Muscle layer of duodenum (tissue), 2 donors: ENCODE measurements at regions not wholly inside any gene's neighbourhood (a gene's known extent, or its start where the extent isn't known, plus 50 kb on each side); places are given as distances from the start of the nearest gene placed in this dataset.

Source experiments
- H3K27ac ChIP-seq: one replicate; pipeline ENCODE4 v1.7.0; 2013; ENCODE audit warnings: mild to moderate bottlenecking, low read length
- H3K27me3 ChIP-seq: one replicate; pipeline ENCODE4 v1.7.0; 2013; ENCODE audit warnings: low read depth, mild to moderate bottlenecking, control low read depth, low read length
- H3K36me3 ChIP-seq, 2 donors: one replicate each; pipeline ENCODE4 v1.7.0; 2013; ENCODE audit warnings: low read length in 2 of 2, control low read depth in 1 of 2, mild to moderate bottlenecking in 1 of 2; ENCODE audit not compliant: insufficient read depth in 2 of 2, control insufficient read depth in 1 of 2
- H3K4me1 ChIP-seq, 2 donors: one replicate each; pipeline ENCODE4 v1.7.0; 2013; ENCODE audit warnings: low read length in 2 of 2, mild to moderate bottlenecking in 2 of 2, control low read depth in 1 of 2, moderate library complexity in 1 of 2; ENCODE audit not compliant: insufficient read depth in 2 of 2, control insufficient read depth in 1 of 2
- H3K4me3 ChIP-seq, 2 donors: one replicate each; pipeline ENCODE4 v1.7.0; 2013; ENCODE audit warnings: low read length in 2 of 2, low read depth in 1 of 2, mild to moderate bottlenecking in 1 of 2
- H3K9me3 ChIP-seq, 2 donors: one replicate each; pipeline ENCODE4 v1.7.0; 2013; ENCODE audit warnings: low read length in 2 of 2, control low read depth in 1 of 2, mild to moderate bottlenecking in 1 of 2; ENCODE audit not compliant: control insufficient read depth in 1 of 2
- donor health status: healthy.

GRCh38 chr7:23909426-23909825, 199.4 kb downstream of the STK31 start:
- Histone ChIP-seq H3K4me1 (no peaks in the 10 kb centered on the region), H3K27me3 (no peaks in the 10 kb centered on the region), H3K36me3 (no peaks in the 10 kb centered on the region), H3K9me3 (no peaks in the 10 kb centered on the region), H3K27ac (no peak overlapping the region), H3K4me3 (no peak overlapping the region)

GRCh38 chr7:23912065-23912464, 202.0 kb downstream of the STK31 start:
- Histone ChIP-seq H3K9me3 (no peaks in the 10 kb centered on the region), H3K27ac (no peak overlapping the region), H3K4me3 (no peak overlapping the region)

GRCh38 chr7:23913016-23913415, 203.0 kb downstream of the STK31 start:
- Histone ChIP-seq H3K36me3 (no peaks in the 10 kb centered on the region), H3K9me3 (no peaks in the 10 kb centered on the region), H3K4me3 (no peak overlapping the region), H3K27me3 (no peaks in the 10 kb centered on the region), H3K27ac (no peak overlapping the region), H3K4me1 (no peaks in the 10 kb centered on the region)

More at GRCh38 chr7:23912065-23912464, 202.0 kb downstream of the STK31 start:
- Histone ChIP-seq H3K27me3 (no peaks in the 10 kb centered on the region), H3K4me1 (no peaks in the 10 kb centered on the region), H3K36me3 (no peaks in the 10 kb centered on the region)

- no peaks in the 10 kb centered on the region for H3K4me1 ChIP-seq
- H3K27me3 ChIP-seq, result no peaks in the 10 kb centered on the region
- no peak overlapping the region for H3K4me3 ChIP-seq
Measured at GRCh38 chr7:23915236-23915635, 205.2 kb downstream of the STK31 start.

GRCh38 chr7:23918286-23918685, 208.3 kb downstream of the STK31 start:
- H3K27ac ChIP-seq, result no peak overlapping the region
- no peaks in the 10 kb centered on the region for H3K36me3 ChIP-seq
- no peaks in the 10 kb centered on the region for H3K27me3 ChIP-seq
- H3K9me3 ChIP-seq, result no peaks in the 10 kb centered on the region
- no peak overlapping the region for H3K4me3 ChIP-seq
- no peaks in the 10 kb centered on the region for H3K4me1 ChIP-seq

More at GRCh38 chr7:23915236-23915635, 205.2 kb downstream of the STK31 start:
- Histone ChIP-seq H3K27ac (no peak overlapping the region), H3K36me3 (no peaks in the 10 kb centered on the region), H3K9me3 (no peaks in the 10 kb centered on the region)

GRCh38 chr7:23918856-23919255, 208.8 kb downstream of the STK31 start:
- Histone ChIP-seq H3K9me3 (no peaks in the 10 kb centered on the region), H3K4me3 (no peak overlapping the region), H3K27ac (no peak overlapping the region), H3K4me1 (no peaks in the 10 kb centered on the region), H3K27me3 (no peaks in the 10 kb centered on the region), H3K36me3 (no peaks in the 10 kb centered on the region)

GRCh38 chr7:23925088-23925487, 215.1 kb downstream of the STK31 start:
- Histone ChIP-seq H3K27ac (no peak overlapping the region), H3K4me3 (no peak overlapping the region), H3K9me3 (no peaks in the 10 kb centered on the region), H3K4me1 (no peaks in the 10 kb centered on the region), H3K27me3 (no peaks in the 10 kb centered on the region), H3K36me3 (no peaks in the 10 kb centered on the region)

- Histone ChIP-seq H3K4me1 (no peaks in the 10 kb centered on the region), H3K27ac (no peak overlapping the region), H3K9me3 (no peaks in the 10 kb centered on the region), H3K27me3 (no peaks in the 10 kb centered on the region), H3K4me3 (no peak overlapping the region), H3K36me3 (no peaks in the 10 kb centered on the region)
Measured at GRCh38 chr7:23927709-23928417, 217.8 kb downstream of the STK31 start.

GRCh38 chr7:23928418-23928775, 218.4 kb downstream of the STK31 start:
- Histone ChIP-seq H3K27ac (no peak overlapping the region), H3K9me3 (no peaks in the 10 kb centered on the region), H3K4me1 (no peaks in the 10 kb centered on the region), H3K27me3 (no peaks in the 10 kb centered on the region), H3K36me3 (no peaks in the 10 kb centered on the region), H3K4me3 (no peak overlapping the region)

- H3K4me1 ChIP-seq, result no peaks in the 10 kb centered on the region
- no peaks in the 10 kb centered on the region for H3K36me3 ChIP-seq
- no peak overlapping the region for H3K27ac ChIP-seq
- no peaks in the 10 kb centered on the region for H3K9me3 ChIP-seq
- no peaks in the 10 kb centered on the region for H3K27me3 ChIP-seq
- no peak overlapping the region for H3K4me3 ChIP-seq
Measured at GRCh38 chr7:23930312-23930711, 220.3 kb downstream of the STK31 start.

GRCh38 chr7:23931633-23932032, 221.6 kb downstream of the STK31 start:
- Histone ChIP-seq H3K4me3 (no peak overlapping the region), H3K27me3 (no peaks in the 10 kb centered on the region), H3K36me3 (no peaks in the 10 kb centered on the region), H3K27ac (no peak overlapping the region), H3K4me1 (no peaks in the 10 kb centered on the region), H3K9me3 (no peaks in the 10 kb centered on the region)

- H3K27ac ChIP-seq, result no peak overlapping the region
- H3K4me1 ChIP-seq, result no peaks in the 10 kb centered on the region
- no peaks in the 10 kb centered on the region for H3K36me3 ChIP-seq
- H3K9me3 ChIP-seq, result no peaks in the 10 kb centered on the region
- no peak overlapping the region for H3K4me3 ChIP-seq
- no peaks in the 10 kb centered on the region for H3K27me3 ChIP-seq
Measured at GRCh38 chr7:23938215-23938614, 228.2 kb downstream of the STK31 start.
